Spleen (tissue), 7 donors: ENCODE measurements at regions not wholly inside any gene's neighbourhood (a gene's known extent, or its start where the extent isn't known, plus 50 kb on each side); places are given as distances from the start of the nearest gene placed in this dataset.

Experiments used
- POLR2A ChIP-seq, 3 donors: fragments of 450-650 bp; IDR thresholded peaks; one replicate each; pipeline ENCODE4 v1.5.1; 2017; ENCODE audit warnings: antibody characterized with exemption in 3 of 3, mild to moderate bottlenecking in 1 of 3
- POLR2AphosphoS5 ChIP-seq, 3 donors: sonication (generic); formaldehyde crosslinking; IDR thresholded peaks; one replicate each; pipeline ENCODE4 v1.5.1; 2017; ENCODE audit warnings: antibody characterized with exemption in 3 of 3
- TF ChIP-seq, protein P1 (sequence below), 11 experiments: fragments of 200-600 bp in 7 of 11; fragments of 450-650 bp in 4 of 11; sonication (generic) in 4 of 11; IDR thresholded peaks in 8 of 11; conservative IDR thresholded peaks in 3 of 11; 1 replicate in 7 of 11; 2 replicates in 4 of 11; pipeline versions ENCODE4 v1.4.0 to v1.8.0; 2016 to 2021; ENCODE audit warnings: antibody characterized with exemption in 11 of 11, inconsistent platforms in 4 of 11, mild to moderate bottlenecking in 1 of 11
- donor health status: DM: no; HTN: no; CAD: no; lungs with moderate emphysema.
- donor health status: DM: no; HTN: no; CAD: no.
- donor health status: DM: no; HTN: no; CAD: no.

DNA sequence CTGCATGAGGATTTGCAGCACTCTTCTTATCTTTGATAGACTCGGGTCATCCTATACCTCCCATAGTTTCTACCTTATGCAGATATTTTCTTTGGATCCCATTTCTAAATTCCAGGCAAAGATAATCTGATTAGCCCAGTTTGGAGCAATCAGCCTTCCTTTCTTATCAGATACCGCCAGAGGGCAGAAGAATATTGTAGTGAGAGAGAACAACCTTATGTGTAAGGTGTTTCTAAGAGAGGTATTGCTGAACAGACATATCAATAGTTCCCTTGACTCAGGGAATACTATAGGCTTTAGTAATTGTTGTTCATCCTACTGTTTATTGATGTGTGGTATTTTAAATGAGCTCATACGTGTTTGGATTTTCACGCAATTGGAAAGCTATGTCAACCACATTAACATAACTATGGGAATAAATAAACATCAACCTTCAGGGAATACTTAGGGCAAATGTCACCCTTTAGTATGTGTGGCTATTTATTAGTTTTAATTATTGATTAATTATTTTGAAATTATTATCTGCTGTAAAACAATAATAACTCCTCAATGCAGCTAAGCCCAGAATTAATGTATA, 1435.2 kb upstream of the CDH9 start:
- TF ChIP-seq, protein P1, sequence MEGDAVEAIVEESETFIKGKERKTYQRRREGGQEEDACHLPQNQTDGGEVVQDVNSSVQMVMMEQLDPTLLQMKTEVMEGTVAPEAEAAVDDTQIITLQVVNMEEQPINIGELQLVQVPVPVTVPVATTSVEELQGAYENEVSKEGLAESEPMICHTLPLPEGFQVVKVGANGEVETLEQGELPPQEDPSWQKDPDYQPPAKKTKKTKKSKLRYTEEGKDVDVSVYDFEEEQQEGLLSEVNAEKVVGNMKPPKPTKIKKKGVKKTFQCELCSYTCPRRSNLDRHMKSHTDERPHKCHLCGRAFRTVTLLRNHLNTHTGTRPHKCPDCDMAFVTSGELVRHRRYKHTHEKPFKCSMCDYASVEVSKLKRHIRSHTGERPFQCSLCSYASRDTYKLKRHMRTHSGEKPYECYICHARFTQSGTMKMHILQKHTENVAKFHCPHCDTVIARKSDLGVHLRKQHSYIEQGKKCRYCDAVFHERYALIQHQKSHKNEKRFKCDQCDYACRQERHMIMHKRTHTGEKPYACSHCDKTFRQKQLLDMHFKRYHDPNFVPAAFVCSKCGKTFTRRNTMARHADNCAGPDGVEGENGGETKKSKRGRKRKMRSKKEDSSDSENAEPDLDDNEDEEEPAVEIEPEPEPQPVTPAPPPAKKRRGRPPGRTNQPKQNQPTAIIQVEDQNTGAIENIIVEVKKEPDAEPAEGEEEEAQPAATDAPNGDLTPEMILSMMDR (IDR thresholded peaks at IDR 0.05 in 8 of 11, conservative IDR thresholded peaks at IDR 0.05 in 3 of 11): no peak
- TF ChIP-seq POLR2A (IDR thresholded peaks at IDR 0.05) (no peak), POLR2AphosphoS5 (IDR thresholded peaks at IDR 0.05) (no peak)
